Spleen (tissue), 7 donors: ENCODE measurements at regions not wholly inside any gene's neighbourhood (a gene's known extent, or its start where the extent isn't known, plus 50 kb on each side); places are given as distances from the start of the nearest gene placed in this dataset.

Experiments used
- CTCF ChIP-seq, 11 experiments: fragments of 200-600 bp in 7 of 11; fragments of 450-650 bp in 4 of 11; sonication (generic) in 4 of 11; IDR thresholded peaks in 8 of 11; conservative IDR thresholded peaks in 3 of 11; 1 replicate in 7 of 11; 2 replicates in 4 of 11; pipeline versions ENCODE4 v1.4.0 to v1.8.0; 2016 to 2021; ENCODE audit warnings: antibody characterized with exemption in 11 of 11, inconsistent platforms in 4 of 11, mild to moderate bottlenecking in 1 of 11
- POLR2A ChIP-seq, 3 donors: fragments of 450-650 bp; IDR thresholded peaks; one replicate each; pipeline ENCODE4 v1.5.1; 2017; ENCODE audit warnings: antibody characterized with exemption in 3 of 3, mild to moderate bottlenecking in 1 of 3
- POLR2AphosphoS5 ChIP-seq, 3 donors: sonication (generic); formaldehyde crosslinking; IDR thresholded peaks; one replicate each; pipeline ENCODE4 v1.5.1; 2017; ENCODE audit warnings: antibody characterized with exemption in 3 of 3
- donor health status: DM: no; HTN: no; CAD: no; lungs with moderate emphysema.
- donor health status: DM: no; HTN: no; CAD: no.
- donor health status: DM: no; HTN: no; CAD: no.

- TF ChIP-seq POLR2A (IDR thresholded peaks at IDR 0.05) (no peak), CTCF (IDR thresholded peaks at IDR 0.05 in 8 of 11, conservative IDR thresholded peaks at IDR 0.05 in 3 of 11) (no peak), POLR2AphosphoS5 (IDR thresholded peaks at IDR 0.05) (no peak)
Measured at GRCh38 chr5:74085186-74085585, 459.2 kb downstream of the ARHGEF28 start.
